H9 (cell line): ENCODE measurements at regions not wholly inside any gene's neighbourhood (a gene's known extent, or its start where the extent isn't known, plus 50 kb on each side); places are given as distances from the start of the nearest gene placed in this dataset.

Source experiments
- DNase-seq: peaks from one replicate; pipeline ENCODE4 v3.0.0-alpha.2; 2017
- H2AFZ ChIP-seq: one replicate; pipeline ENCODE4 v1.6.1; 2013; ENCODE audit warnings: mild to moderate bottlenecking, low read length, control low read depth, moderate library complexity
- H2AK5ac ChIP-seq: 2 replicates; pipeline ENCODE4 v1.6.1; 2013; ENCODE audit warnings: low read length, control low read depth, mixed read lengths; ENCODE audit not compliant: insufficient read length
- H2BK120ac ChIP-seq: one replicate; pipeline ENCODE4 v1.6.1; 2013; ENCODE audit warnings: low read depth, mild to moderate bottlenecking, low read length, control low read depth, inconsistent platforms; ENCODE audit not compliant: poor library complexity, severe bottlenecking
- H2BK12ac ChIP-seq: 2 replicates; pipeline ENCODE4 v1.6.1; 2013; ENCODE audit warnings: low read length, control low read depth, mixed read lengths, low read depth; ENCODE audit not compliant: insufficient read length
- H2BK15ac ChIP-seq: 2 replicates; pipeline ENCODE4 v1.6.1; 2013; ENCODE audit warnings: low read depth, low read length, control low read depth
- H2BK20ac ChIP-seq: one replicate; pipeline ENCODE4 v1.6.1; 2013; ENCODE audit warnings: low read depth, mild to moderate bottlenecking, low read length, control low read depth, inconsistent platforms; ENCODE audit not compliant: poor library complexity, severe bottlenecking
- H2BK5ac ChIP-seq: 2 replicates; pipeline ENCODE4 v1.6.1; 2013; ENCODE audit warnings: low read length, control low read depth, mixed read lengths; ENCODE audit not compliant: insufficient read length
- H3K14ac ChIP-seq: 2 replicates; pipeline ENCODE4 v1.6.1; 2013; ENCODE audit warnings: low read length, control low read depth; ENCODE audit not compliant: insufficient read depth
- H3K18ac ChIP-seq: 2 replicates; pipeline ENCODE4 v1.6.1; 2013; ENCODE audit warnings: low read depth, mild to moderate bottlenecking, mixed read lengths, low read length, control low read depth; ENCODE audit not compliant: insufficient read length
- H3K23ac ChIP-seq: 2 replicates; pipeline ENCODE4 v1.6.1; 2013; ENCODE audit warnings: low read length, control low read depth, mixed read lengths, low read depth; ENCODE audit not compliant: insufficient read length
- H3K23me2 ChIP-seq: 2 replicates; pipeline ENCODE4 v1.6.1; 2013; ENCODE audit warnings: low read depth, mild to moderate bottlenecking, mixed read lengths, low read length, control low read depth; ENCODE audit not compliant: insufficient read length, poor library complexity, severe bottlenecking
- H3K27ac ChIP-seq: 2 replicates; pipeline ENCODE4 v1.5.1; 2013; ENCODE audit warnings: low read length, control low read depth, mixed read lengths, low read depth; ENCODE audit not compliant: insufficient read length
- H3K27me3 ChIP-seq: 2 replicates; pipeline ENCODE4 v1.6.1; 2013; ENCODE audit warnings: low read length, control low read depth, inconsistent platforms; ENCODE audit not compliant: insufficient read depth
- H3K4ac ChIP-seq: 2 replicates; pipeline ENCODE4 v1.6.1; 2013; ENCODE audit warnings: low read depth, mild to moderate bottlenecking, control low read depth, inconsistent platforms, low read length, moderate library complexity
- H3K4me1 ChIP-seq: 2 replicates; pipeline ENCODE4 v1.6.1; 2013; ENCODE audit warnings: low read length, control low read depth, inconsistent platforms; ENCODE audit not compliant: insufficient read depth
- H3K4me2 ChIP-seq: 2 replicates; pipeline ENCODE4 v1.6.1; 2013; ENCODE audit warnings: low read length, control low read depth, mixed read lengths; ENCODE audit not compliant: insufficient read length, insufficient read depth
- H3K56ac ChIP-seq: 2 replicates; pipeline ENCODE4 v1.6.1; 2013; ENCODE audit warnings: low read depth, mild to moderate bottlenecking, mixed read lengths, low read length, control low read depth; ENCODE audit not compliant: insufficient read length
- H3K79me1 ChIP-seq: 2 replicates; pipeline ENCODE4 v1.6.1; 2013; ENCODE audit warnings: low read depth, mild to moderate bottlenecking, moderate library complexity, low read length, control low read depth, inconsistent platforms; ENCODE audit not compliant: insufficient read depth, poor library complexity, severe bottlenecking
- H3K79me2 ChIP-seq: 2 replicates; pipeline ENCODE4 v1.6.1; 2013; ENCODE audit warnings: low read length, control low read depth, inconsistent platforms; ENCODE audit not compliant: insufficient read depth
- H3K9ac ChIP-seq: 2 replicates; pipeline ENCODE4 v1.6.1; 2013; ENCODE audit warnings: low read length, control low read depth, mixed read lengths; ENCODE audit not compliant: insufficient read length; ENCODE audit errors: extremely low read depth
- H3K9me3 ChIP-seq: one replicate; pipeline ENCODE4 v1.6.1; 2013; ENCODE audit warnings: low read depth, low read length, inconsistent platforms; ENCODE audit not compliant: control insufficient read depth
- H3T11ph ChIP-seq: one replicate; pipeline ENCODE4 v1.6.1; 2013; ENCODE audit warnings: mild to moderate bottlenecking, low read length, control low read depth, inconsistent platforms
- H4K20me1 ChIP-seq: one replicate; pipeline ENCODE4 v1.6.1; 2013; ENCODE audit not compliant: control insufficient read depth, insufficient read length, insufficient read depth
- H4K5ac ChIP-seq: 2 replicates; pipeline ENCODE4 v1.6.1; 2013; ENCODE audit warnings: low read depth, mild to moderate bottlenecking, mixed read lengths, low read length, control low read depth; ENCODE audit not compliant: insufficient read length
- H4K8ac ChIP-seq: replicated peaks from 2 replicates; pipeline ENCODE4 v1.6.1; 2013; ENCODE audit warnings: low read length, control low read depth, mixed read lengths, low read depth; ENCODE audit not compliant: insufficient read length
- H4K91ac ChIP-seq: 2 replicates; pipeline ENCODE4 v1.6.1; 2013; ENCODE audit warnings: low read depth, mild to moderate bottlenecking, moderate library complexity, mixed read lengths, low read length, control low read depth; ENCODE audit not compliant: insufficient read length
- H3K27ac Mint-ChIP-seq, 3 experiments: 2 replicates in 2 of 3; 3 replicates in 1 of 3; pipeline ENCODE4 v1.8.0; 2020 to 2021; ENCODE audit warnings: mixed read lengths in 3 of 3, mild to moderate bottlenecking in 1 of 3, moderate library complexity in 1 of 3
- H3K27me3 Mint-ChIP-seq: 2 replicates; pipeline ENCODE4 v1.8.0; 2021; ENCODE audit warnings: low read depth, mild to moderate bottlenecking, moderate library complexity, mixed read lengths
- H3K36me3 Mint-ChIP-seq, 3 experiments: 2 replicates in 2 of 3; 3 replicates in 1 of 3; pipeline ENCODE4 v1.8.0; 2020 to 2021; ENCODE audit warnings: low read depth in 3 of 3, mixed read lengths in 3 of 3; ENCODE audit not compliant: insufficient read depth in 1 of 3
- H3K4me1 Mint-ChIP-seq, 2 experiments: 2 replicates each; pipeline ENCODE4 v1.8.0; 2020; ENCODE audit warnings: mixed read lengths in 2 of 2
- H3K4me3 Mint-ChIP-seq, 2 experiments: 2 replicates in 1 of 2; 3 replicates in 1 of 2; pipeline ENCODE4 v1.8.0; 2020 to 2021; ENCODE audit warnings: mild to moderate bottlenecking in 2 of 2, mixed read lengths in 2 of 2, moderate library complexity in 1 of 2
- H3K9me3 Mint-ChIP-seq, 2 experiments: 2 replicates in 1 of 2; 3 replicates in 1 of 2; pipeline ENCODE4 v1.8.0; 2020; ENCODE audit warnings: mild to moderate bottlenecking in 2 of 2, mixed read lengths in 2 of 2, moderate library complexity in 1 of 2
- TF ChIP-seq, protein P1 (sequence below): fragments of 200-600 bp; sonication (generic); conservative IDR thresholded peaks from 3 replicates; pipeline ENCODE4 v1.8.0; 2021; ENCODE audit warnings: antibody characterized with exemption, mild to moderate bottlenecking

GRCh38 chr14:65213316-65213715 is 111.0 kb upstream of the MAX start:
- Histone ChIP-seq H4K8ac (no peak overlapping the region), H2BK5ac (no peak overlapping the region), H2BK15ac (no peak overlapping the region), H2AFZ (no peak overlapping the region), H3K14ac (no peak overlapping the region), H2BK120ac (no peak overlapping the region), H4K20me1 (no peaks in the 10 kb centered on the region), H3K9me3 (no peaks in the 10 kb centered on the region), H4K5ac (no peak overlapping the region), H4K91ac (no peak overlapping the region), H3K56ac (no peak overlapping the region), H3T11ph (no peak overlapping the region), H3K23ac (no peak overlapping the region), H3K27ac (no peak overlapping the region), H3K18ac (no peak overlapping the region), H3K79me1 (no peaks in the 10 kb centered on the region), H2BK20ac (no peak overlapping the region), H3K27me3 (no peaks in the 10 kb centered on the region), H3K4me1 (no peaks in the 10 kb centered on the region), H3K4ac (no peak overlapping the region), H3K9ac (no peak overlapping the region), H2AK5ac (no peak overlapping the region), H3K4me2 (no peak overlapping the region), H3K79me2 (no peaks in the 10 kb centered on the region), H3K23me2 (no peaks in the 10 kb centered on the region), H2BK12ac (no peak overlapping the region)
- TF ChIP-seq, protein P1, sequence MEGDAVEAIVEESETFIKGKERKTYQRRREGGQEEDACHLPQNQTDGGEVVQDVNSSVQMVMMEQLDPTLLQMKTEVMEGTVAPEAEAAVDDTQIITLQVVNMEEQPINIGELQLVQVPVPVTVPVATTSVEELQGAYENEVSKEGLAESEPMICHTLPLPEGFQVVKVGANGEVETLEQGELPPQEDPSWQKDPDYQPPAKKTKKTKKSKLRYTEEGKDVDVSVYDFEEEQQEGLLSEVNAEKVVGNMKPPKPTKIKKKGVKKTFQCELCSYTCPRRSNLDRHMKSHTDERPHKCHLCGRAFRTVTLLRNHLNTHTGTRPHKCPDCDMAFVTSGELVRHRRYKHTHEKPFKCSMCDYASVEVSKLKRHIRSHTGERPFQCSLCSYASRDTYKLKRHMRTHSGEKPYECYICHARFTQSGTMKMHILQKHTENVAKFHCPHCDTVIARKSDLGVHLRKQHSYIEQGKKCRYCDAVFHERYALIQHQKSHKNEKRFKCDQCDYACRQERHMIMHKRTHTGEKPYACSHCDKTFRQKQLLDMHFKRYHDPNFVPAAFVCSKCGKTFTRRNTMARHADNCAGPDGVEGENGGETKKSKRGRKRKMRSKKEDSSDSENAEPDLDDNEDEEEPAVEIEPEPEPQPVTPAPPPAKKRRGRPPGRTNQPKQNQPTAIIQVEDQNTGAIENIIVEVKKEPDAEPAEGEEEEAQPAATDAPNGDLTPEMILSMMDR: no peak
- Mint-ChIP-seq H3K4me1 (peaks cover 18 to 19% of the 10 kb centered on the region in 2 experiments), H3K27me3 (peaks cover 2% of the 10 kb centered on the region; the same call in 1 of the 2 replicates), H3K36me3 (peaks cover 0 to 7% (median 2%) of the 10 kb centered on the region in 3 experiments; a peak in 3 of 7 replicates), H3K9me3 (peaks cover 0 to 5% of the 10 kb centered on the region in 2 experiments; a peak in 1 of 5 replicates), H3K4me3 (no peak overlapping the region), H3K27ac (peak overlapping the region; percentile 9 to 23 (median 15); a peak in 4 of 7 replicates)
- DNase-seq: no peak
